Stimulated activated CD4-positive, alpha-beta T cell treated with anti-CD3 and anti-CD28 coated beads, Interleukin-1b, Interleukin-23, amount 100 ng/mL, for 48 hours (primary cell): ENCODE measurements at regions not wholly inside any gene's neighbourhood (a gene's known extent, or its start where the extent isn't known, plus 50 kb on each side); places are given as distances from the start of the nearest gene placed in this dataset.

Experiments used
- DNase-seq: peaks from one replicate; pipeline ENCODE4 v3.0.0-alpha.2; 2020

DNA sequence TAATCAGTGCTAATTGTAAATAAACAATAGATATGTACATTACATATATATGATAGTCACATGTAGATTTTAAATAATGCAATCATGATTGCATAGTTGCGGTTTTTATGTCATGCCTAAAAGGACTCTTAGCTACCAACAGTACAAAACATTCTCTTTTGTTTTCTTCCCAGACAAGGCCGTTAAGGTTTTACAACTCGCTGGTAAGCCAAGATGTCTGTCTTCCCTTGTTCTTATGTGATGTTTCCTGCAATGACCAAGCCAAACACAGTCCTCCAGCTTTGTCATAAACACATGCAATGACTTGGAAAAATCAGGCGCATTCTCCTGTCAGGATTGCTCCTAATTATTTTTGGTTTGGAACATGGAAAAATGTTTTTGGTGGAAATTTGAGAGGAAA lies 192.3 kb upstream of the GLI3 start:
- no peak for DNase-seq

GRCh38 chr7:42426163-42426562 lies 189.2 kb upstream of the GLI3 start:
- DNase-seq: no peak

- no peak for DNase-seq
Measured at GRCh38 chr7:42414941-42415505, 178.0 kb upstream of the GLI3 start.

GRCh38 chr7:42414028-42414427 lies 177.0 kb upstream of the GLI3 start:
- DNase-seq: no peak

DNA sequence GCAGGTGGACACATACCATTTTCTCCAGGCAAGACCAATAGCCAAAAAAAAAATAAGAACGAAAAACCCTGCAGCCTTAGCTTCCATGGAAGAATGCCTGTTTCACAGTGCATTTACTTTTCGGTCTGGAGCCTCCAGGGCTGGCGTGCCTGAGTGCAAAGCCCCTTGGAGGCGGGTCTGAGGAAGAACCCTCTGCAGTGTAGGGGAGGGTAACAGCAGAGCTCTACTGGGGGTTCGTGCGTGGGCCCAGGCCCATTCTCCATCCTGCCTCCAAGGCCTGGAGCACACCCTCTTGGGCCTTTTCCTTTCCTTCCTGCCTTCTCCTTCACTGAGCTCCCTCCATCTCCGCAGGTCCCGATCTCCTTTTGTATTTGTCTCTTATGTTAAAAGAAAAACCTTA lies 172.3 kb upstream of the GLI3 start:
- no peak for DNase-seq

DNA sequence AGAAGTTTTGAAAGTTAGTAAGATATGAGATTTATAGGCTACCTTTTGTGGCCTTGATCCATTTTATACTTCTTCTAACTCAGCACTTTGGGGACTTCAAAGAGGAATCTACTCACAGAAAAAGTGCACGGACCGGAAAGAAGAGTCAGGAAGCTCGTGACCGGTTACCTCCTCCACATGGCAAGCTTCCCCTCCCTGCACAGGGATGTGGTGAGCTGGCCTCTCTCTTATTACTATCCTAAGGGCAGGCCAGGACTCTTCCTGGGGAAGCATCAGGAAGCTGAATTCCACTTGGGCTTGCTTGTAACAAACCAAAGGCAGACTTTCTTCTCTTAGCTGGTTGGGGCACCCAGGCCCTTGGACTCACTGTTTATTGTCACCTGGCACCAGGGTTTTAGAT lies 170.8 kb upstream of the GLI3 start:
- no peak for DNase-seq

- no peak for DNase-seq
Measured at GRCh38 chr7:42407021-42407710, 170.2 kb upstream of the GLI3 start.

- no peak for DNase-seq
Measured at GRCh38 chr7:42406358-42406757, 169.3 kb upstream of the GLI3 start.

DNA sequence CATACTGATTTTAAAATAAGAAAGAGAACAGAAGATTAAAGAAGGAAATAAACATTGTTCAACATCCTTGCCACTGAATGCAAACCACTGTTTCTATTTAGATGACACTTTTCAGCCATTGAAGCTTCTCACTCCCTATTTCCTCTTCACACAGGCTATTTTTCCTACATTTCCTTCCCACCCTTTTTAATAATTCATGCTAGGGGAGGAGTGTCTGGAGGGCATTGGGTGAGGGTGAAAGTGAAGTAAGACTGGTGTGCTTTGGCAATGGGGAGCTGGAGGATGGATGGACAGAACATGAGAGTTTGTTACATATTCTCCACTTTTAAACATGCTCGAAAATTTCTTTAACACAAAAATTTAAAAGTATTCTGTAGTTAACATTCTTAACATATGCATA lies 168.8 kb upstream of the GLI3 start:
- DNase-seq: no peak

DNA sequence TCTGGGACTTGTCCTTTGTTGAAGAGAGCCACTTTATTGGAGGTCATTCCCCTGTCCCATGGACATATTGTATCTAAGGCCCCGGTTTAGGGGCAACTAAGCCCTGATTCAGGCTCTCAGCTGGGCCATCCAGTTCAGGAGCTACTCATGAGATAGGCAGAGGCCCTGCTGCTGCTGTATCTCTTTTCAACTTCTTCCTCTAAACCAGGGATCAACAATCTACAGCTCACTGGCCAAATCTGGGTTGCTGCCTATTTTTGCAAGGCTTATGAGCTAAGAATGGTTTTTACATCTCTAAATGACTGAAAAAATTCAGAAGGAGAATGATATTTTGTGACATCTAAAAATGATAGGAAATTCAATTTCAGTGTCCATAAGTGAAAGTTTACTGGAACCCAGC lies 166.8 kb upstream of the GLI3 start:
- DNase-seq: no peak

- no peak for DNase-seq
Measured at GRCh38 chr7:42400961-42401360, 164.0 kb upstream of the GLI3 start.

GRCh38 chr7:42400211-42400772 lies 163.3 kb upstream of the GLI3 start:
- no peak for DNase-seq

GRCh38 chr7:42395607-42396006 lies 158.6 kb upstream of the GLI3 start:
- DNase-seq: no peak

GRCh38 chr7:42392826-42393225 lies 155.8 kb upstream of the GLI3 start:
- no peak for DNase-seq

DNA sequence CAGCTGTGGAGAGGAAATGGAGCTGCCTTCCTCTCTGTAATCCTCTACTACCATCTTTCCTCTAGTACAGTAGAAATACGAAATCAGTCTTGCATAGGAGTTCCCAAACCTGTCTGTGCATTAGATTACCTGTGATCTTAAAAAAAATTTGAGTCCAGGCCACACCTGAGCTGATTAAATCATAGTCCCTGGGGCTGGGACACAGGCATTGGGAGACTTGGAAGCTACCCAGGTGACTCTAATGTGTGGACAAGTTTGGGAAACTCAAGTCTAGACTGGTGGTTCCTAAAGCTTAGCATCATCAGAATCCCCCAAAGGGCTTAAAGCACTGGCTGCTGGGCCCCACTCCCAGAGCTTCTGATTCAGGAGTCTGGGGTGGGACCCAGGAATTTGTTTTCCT lies 152.7 kb upstream of the GLI3 start:
- no peak for DNase-seq

DNA sequence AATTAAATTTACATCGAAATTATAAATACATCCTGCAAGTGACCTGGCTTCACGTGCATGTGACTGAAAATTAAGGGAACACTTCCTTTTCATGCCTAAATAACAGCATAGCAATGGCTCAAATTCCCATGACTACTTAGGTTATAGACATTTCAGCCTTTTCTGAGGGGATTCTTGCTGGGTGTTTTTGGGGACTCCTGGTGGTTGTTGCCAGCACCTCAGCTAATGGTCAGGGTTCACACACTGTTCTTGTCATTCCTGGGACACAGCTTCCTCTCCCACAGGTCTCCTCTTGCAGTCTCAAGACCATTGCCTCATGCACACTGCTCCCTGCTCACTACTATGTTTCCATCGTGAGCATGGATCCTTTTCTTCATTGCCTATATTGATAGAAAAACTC lies 148.9 kb upstream of the GLI3 start:
- DNase-seq: no peak

- no peak for DNase-seq
Measured at GRCh38 chr7:42381161-42381560, 144.2 kb upstream of the GLI3 start.

- DNase-seq: no peak
Measured at GRCh38 chr7:42380401-42380800, 143.4 kb upstream of the GLI3 start.

DNA sequence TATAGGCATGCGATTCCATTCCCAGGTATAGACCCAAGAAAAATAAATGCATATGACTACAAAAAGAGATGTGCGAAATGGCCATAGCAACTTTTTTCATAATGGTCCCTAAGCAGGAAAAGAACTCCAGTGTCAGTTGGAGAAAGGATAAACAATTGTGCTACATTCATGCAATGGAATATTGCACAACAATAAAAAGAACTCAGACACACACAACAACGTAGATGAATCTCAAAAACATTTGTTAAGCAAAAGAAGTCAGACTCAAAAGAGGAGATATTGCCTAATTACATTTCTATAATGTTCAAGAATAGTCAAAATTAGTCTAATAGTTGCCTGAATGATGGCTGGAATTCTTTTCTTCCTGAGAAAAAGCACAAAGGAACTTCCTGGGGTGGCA lies 141.1 kb upstream of the GLI3 start:
- no peak for DNase-seq

DNA sequence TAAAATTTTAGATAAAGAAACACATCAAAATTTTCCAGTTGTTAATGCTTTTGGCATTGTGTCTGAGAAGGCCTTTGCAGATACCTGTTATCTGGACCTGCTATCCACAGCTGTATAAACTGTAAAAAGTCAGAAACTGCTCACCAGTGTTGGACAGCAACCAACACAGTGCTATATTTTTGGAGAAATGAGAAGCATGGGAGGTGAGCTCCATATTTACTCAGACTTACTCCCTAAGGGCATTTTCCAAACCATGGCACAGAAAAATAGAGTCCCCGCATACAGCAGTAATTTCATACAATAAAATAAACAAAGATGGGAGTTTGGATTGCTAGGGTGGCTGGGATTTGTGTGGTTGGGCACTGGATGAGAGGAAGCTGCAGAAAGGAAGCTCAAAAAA lies 136.3 kb upstream of the GLI3 start:
- DNase-seq: no peak

DNA sequence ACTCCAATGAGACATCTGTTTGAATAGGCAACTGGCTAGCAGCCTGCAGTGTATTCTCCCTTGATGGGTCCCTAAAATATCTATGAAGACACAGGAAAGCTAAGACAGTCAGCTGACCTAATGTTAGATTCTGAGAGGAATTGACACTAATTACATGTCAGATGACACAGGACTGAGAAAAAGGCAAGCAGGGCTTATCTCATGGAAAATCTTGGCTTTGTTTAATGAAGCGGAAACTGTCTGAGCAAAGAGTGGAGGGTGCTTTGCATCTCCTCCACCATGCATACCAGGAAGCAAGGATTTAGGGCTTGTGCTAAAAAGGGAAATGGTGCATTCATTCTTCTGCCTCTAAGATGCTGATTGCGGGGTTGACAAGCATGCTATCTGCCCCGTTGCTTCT lies 135.5 kb upstream of the GLI3 start:
- DNase-seq: no peak

DNA sequence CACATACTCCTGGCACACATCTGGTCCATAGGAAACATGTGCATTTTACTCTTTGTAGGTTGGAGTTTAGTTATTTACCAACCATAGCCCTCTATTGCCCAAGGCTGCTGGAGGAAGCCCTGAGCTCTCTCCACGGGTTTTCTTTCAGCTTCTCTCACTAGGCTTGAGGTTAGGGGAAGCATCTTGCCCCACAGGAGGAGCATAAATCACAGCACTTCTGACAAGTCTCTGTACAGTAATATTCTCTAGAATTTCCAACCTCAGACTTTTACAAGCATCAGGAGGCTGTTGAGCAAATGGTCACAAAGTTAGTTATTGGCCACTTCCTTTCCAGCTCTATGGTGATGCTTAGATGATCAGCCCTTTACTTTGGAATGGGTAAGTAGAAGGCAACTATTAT lies 122.9 kb upstream of the GLI3 start:
- no peak for DNase-seq

- no peak for DNase-seq
Measured at GRCh38 chr7:42351316-42351935, 114.4 kb upstream of the GLI3 start.

DNA sequence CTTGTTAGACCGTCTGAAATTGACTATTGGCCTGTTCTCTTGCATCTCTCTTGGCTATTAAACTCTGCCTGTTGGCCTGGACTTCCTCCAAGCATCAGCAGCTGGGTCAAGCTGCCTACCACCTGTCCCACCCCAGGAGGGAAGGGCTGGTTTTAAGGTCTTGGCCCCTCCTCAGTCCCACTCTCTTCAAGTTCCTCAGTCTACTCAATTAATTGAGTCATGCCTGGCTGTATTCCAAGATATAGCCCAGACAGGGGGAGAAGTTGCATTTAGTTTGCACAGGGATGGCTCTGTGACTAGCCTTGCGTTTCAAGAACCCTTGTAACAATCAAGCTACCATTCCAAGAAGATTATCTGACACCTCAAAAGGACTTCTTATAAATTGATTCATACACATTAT lies 113.8 kb upstream of the GLI3 start:
- no peak for DNase-seq

- DNase-seq: no peak
Measured at GRCh38 chr7:42348631-42349030, 111.6 kb upstream of the GLI3 start.
